H1 (cell line): ENCODE measurements at regions not wholly inside any gene's neighbourhood (a gene's known extent, or its start where the extent isn't known, plus 50 kb on each side); places are given as distances from the start of the nearest gene placed in this dataset.

Experiments used
- CTCF ChIA-PET: fragments of 300-600 bp; sonication (Branson Sonifier 250); formaldehyde crosslinking; loops from one replicate; lab custom pipeline; 2021; ENCODE audit not compliant: partially characterized antibody; lab: Charles Lee
- POLR2A ChIA-PET: fragments of 300-600 bp; sonication (Branson Sonifier 250); formaldehyde crosslinking; loops from one replicate; lab custom pipeline; 2021; ENCODE audit warnings: inconsistent platforms; ENCODE audit not compliant: partially characterized antibody; lab: Charles Lee
- DNase-seq, 2 experiments: peaks; one replicate each; pipeline versions ENCODE4 v3.0.0 to v3.0.0-alpha.2; 2010 to 2022; ENCODE audit warnings: low spot score in 2 of 2, low read depth in 1 of 2, mixed read lengths in 1 of 2
- FAIRE-seq: peaks from 2 replicates; lab custom pipeline; 2011; peaks lifted over from hg19 to GRCh38; lab: Jason Lieb, UNC
- H2AFZ ChIP-seq: 2 replicates; pipeline ENCODE4 v1.8.1; 2012; ENCODE audit warnings: low read length, inconsistent platforms
- H2AK5ac ChIP-seq: 2 replicates; pipeline ENCODE4 v1.6.1; 2013; ENCODE audit warnings: low read depth, low read length
- H2BK120ac ChIP-seq: replicated peaks from 2 replicates; pipeline ENCODE3; 2013; ENCODE audit warnings: low read depth, low read length, inconsistent platforms
- H2BK12ac ChIP-seq: 2 replicates; pipeline ENCODE4 v1.6.1; 2013; ENCODE audit warnings: low read depth, low read length
- H2BK15ac ChIP-seq: 2 replicates; pipeline ENCODE4 v1.6.1; 2013; ENCODE audit warnings: low read length
- H2BK20ac ChIP-seq: 2 replicates; pipeline ENCODE4 v1.6.1; 2013; ENCODE audit warnings: low read length
- H2BK5ac ChIP-seq: 2 replicates; pipeline ENCODE4 v1.6.1; 2013; ENCODE audit warnings: low read depth, low read length
- H3K14ac ChIP-seq: 2 replicates; pipeline ENCODE4 v1.6.1; 2013; ENCODE audit warnings: inconsistent platforms; ENCODE audit not compliant: insufficient read length
- H3K18ac ChIP-seq: 2 replicates; pipeline ENCODE4 v1.6.1; 2013; ENCODE audit warnings: low read length; ENCODE audit errors: extremely low read depth
- H3K23ac ChIP-seq: 2 replicates; pipeline ENCODE4 v1.6.1; 2013; ENCODE audit warnings: inconsistent platforms; ENCODE audit not compliant: insufficient read length
- H3K23me2 ChIP-seq: 2 replicates; pipeline ENCODE4 v1.6.1; 2013; ENCODE audit warnings: low read depth, low read length
- H3K27ac ChIP-seq: 2 replicates; pipeline ENCODE4 v1.6.1; 2011; ENCODE audit warnings: low read depth, low read length, inconsistent platforms
- H3K27me3 ChIP-seq, 4 experiments: replicated peaks in 1 of 4; 1 replicate in 1 of 4; 2 replicates in 3 of 4; pipeline versions ENCODE4 v1.6.1 to v1.8.1; 2011 to 2013; ENCODE audit warnings: low read length in 3 of 4, mild to moderate bottlenecking in 3 of 4, inconsistent platforms in 2 of 4, mixed read lengths in 2 of 4, moderate library complexity in 1 of 4; ENCODE audit not compliant: control insufficient read depth in 3 of 4, insufficient read depth in 3 of 4; ENCODE audit errors: extremely low read depth in 1 of 4
- H3K36me3 ChIP-seq, 4 experiments: 2 replicates each; pipeline versions ENCODE4 v1.6.1 to v1.8.1; 2011 to 2013; ENCODE audit warnings: mild to moderate bottlenecking in 4 of 4, low read length in 3 of 4, moderate library complexity in 2 of 4, control low read depth in 1 of 4, inconsistent platforms in 1 of 4; ENCODE audit not compliant: insufficient read depth in 4 of 4, control insufficient read depth in 2 of 4
- H3K4ac ChIP-seq: replicated peaks from 2 replicates; pipeline ENCODE3; 2013; ENCODE audit warnings: low read length, low read depth, mixed read lengths, inconsistent platforms; ENCODE audit not compliant: insufficient read length
- H3K4me1 ChIP-seq, 4 experiments: replicated peaks in 1 of 4; 1 replicate in 1 of 4; 2 replicates in 3 of 4; pipeline versions ENCODE4 v1.6.1 to v1.8.1; 2011 to 2013; ENCODE audit warnings: low read length in 3 of 4, inconsistent platforms in 2 of 4, mixed read lengths in 1 of 4; ENCODE audit not compliant: insufficient read depth in 4 of 4, control insufficient read depth in 3 of 4
- H3K4me2 ChIP-seq, 2 experiments: 2 replicates each; pipeline versions ENCODE4 v1.6.1 to v1.8.1; 2011 to 2013; ENCODE audit warnings: low read depth in 2 of 2, low read length in 2 of 2, control low read depth in 1 of 2, inconsistent platforms in 1 of 2, mild to moderate bottlenecking in 1 of 2; ENCODE audit not compliant: insufficient read depth in 1 of 2
- H3K4me3 ChIP-seq, 4 experiments: fragments of 200-600, 300-600 bp in 1 of 4; sonication (generic), shearing (Covaris generic), sonication (Bioruptor Twin) in 1 of 4; 2 replicates each; pipeline versions ENCODE4 v1.5.1 to v1.8.1; 2011 to 2016; ENCODE audit warnings: low read length in 4 of 4, low read depth in 3 of 4, control low read depth in 2 of 4, inconsistent platforms in 2 of 4, mild to moderate bottlenecking in 2 of 4, mixed read lengths in 1 of 4, moderate library complexity in 1 of 4; ENCODE audit not compliant: insufficient read depth in 2 of 4; ENCODE audit errors: extremely low read depth in 1 of 4
- H3K56ac ChIP-seq: replicated peaks from 2 replicates; pipeline ENCODE3; 2013; ENCODE audit warnings: low read depth, mild to moderate bottlenecking, mixed read lengths, low read length, inconsistent platforms; ENCODE audit not compliant: insufficient read length
- H3K79me1 ChIP-seq: 2 replicates; pipeline ENCODE4 v1.6.1; 2013; ENCODE audit warnings: low read depth, low read length, control low read depth
- H3K79me2 ChIP-seq, 2 experiments: 2 replicates each; pipeline versions ENCODE4 v1.6.1 to v1.8.1; 2012 to 2013; ENCODE audit warnings: low read length in 2 of 2, mild to moderate bottlenecking in 2 of 2, inconsistent platforms in 1 of 2; ENCODE audit not compliant: insufficient read depth in 2 of 2, control insufficient read depth in 1 of 2
- H3K9ac ChIP-seq, 4 experiments: replicated peaks in 1 of 4; 1 replicate in 1 of 4; 2 replicates in 3 of 4; pipeline versions ENCODE4 v1.6.1 to v1.8.1; 2011 to 2013; ENCODE audit warnings: low read depth in 3 of 4, low read length in 3 of 4, control low read depth in 2 of 4, mild to moderate bottlenecking in 2 of 4, moderate library complexity in 2 of 4, inconsistent platforms in 1 of 4; ENCODE audit errors: extremely low read depth in 1 of 4
- H3K9me3 ChIP-seq, 2 experiments: 2 replicates each; pipeline versions ENCODE4 v1.6.1 to v1.8.1; 2012 to 2013; ENCODE audit warnings: mild to moderate bottlenecking in 2 of 2, moderate library complexity in 2 of 2, control low read depth in 1 of 2, inconsistent platforms in 1 of 2, low read depth in 1 of 2, low read length in 1 of 2, mixed read lengths in 1 of 2; ENCODE audit not compliant: insufficient read depth in 2 of 2
- H4K20me1 ChIP-seq, 2 experiments: replicated peaks in 1 of 2; 2 replicates each; pipeline versions ENCODE3 to v1.8.1; 2011 to 2013; ENCODE audit warnings: inconsistent platforms in 2 of 2, low read length in 2 of 2, mild to moderate bottlenecking in 1 of 2; ENCODE audit not compliant: insufficient read depth in 2 of 2, control insufficient read depth in 1 of 2
- H4K5ac ChIP-seq: 2 replicates; pipeline ENCODE4 v1.6.1; 2013; ENCODE audit warnings: low read length, low read depth, mixed read lengths, inconsistent platforms; ENCODE audit not compliant: insufficient read length
- H4K8ac ChIP-seq: 2 replicates; pipeline ENCODE4 v1.8.0; 2013; ENCODE audit warnings: mild to moderate bottlenecking, moderate library complexity, low read length, inconsistent platforms; ENCODE audit not compliant: insufficient read depth; ENCODE audit errors: extremely low read depth
- H4K91ac ChIP-seq: replicated peaks from 2 replicates; pipeline ENCODE3; 2013; ENCODE audit warnings: low read length, mixed read lengths, inconsistent platforms; ENCODE audit not compliant: insufficient read length
- CHD1 ChIP-seq: IDR thresholded peaks from 2 replicates; pipeline ENCODE4 v1.6.1; 2012; ENCODE audit warnings: low read depth, low read length, improper control_type of control experiment
- FOSL1 ChIP-seq: IDR thresholded peaks from 2 replicates; pipeline ENCODE4 v1.6.1; 2011; ENCODE audit warnings: mild to moderate bottlenecking, low read depth, low read length, moderate library complexity; ENCODE audit not compliant: insufficient read depth
- HDAC6 ChIP-seq: IDR thresholded peaks from one replicate; pipeline ENCODE4 v1.7.1; 2012; ENCODE audit warnings: low read depth, mild to moderate bottlenecking, inconsistent platforms, low read length, moderate library complexity
- KDM4A ChIP-seq: IDR thresholded peaks from one replicate; pipeline ENCODE4 v1.7.1; 2012; ENCODE audit warnings: low read depth, mild to moderate bottlenecking, moderate library complexity, low read length, inconsistent platforms; ENCODE audit not compliant: severe bottlenecking
- KDM5A ChIP-seq: fragments of 200-600 bp; IDR thresholded peaks from 2 replicates; pipeline ENCODE4 v1.7.1; 2012; ENCODE audit warnings: mild to moderate bottlenecking, low read length, inconsistent platforms, mixed read lengths
- NRF1 ChIP-seq: IDR thresholded peaks from 2 replicates; pipeline ENCODE4 v1.6.1; 2011; ENCODE audit warnings: mild to moderate bottlenecking, low read depth, low read length, improper control_type of control experiment
- POLR2A ChIP-seq, 2 experiments: IDR thresholded peaks; 1 replicate in 1 of 2; 2 replicates in 1 of 2; pipeline ENCODE4 v1.6.1; 2011; ENCODE audit warnings: low read depth in 2 of 2, low read length in 2 of 2, mild to moderate bottlenecking in 2 of 2; ENCODE audit errors: control extremely low read depth in 1 of 2
- RNF2 ChIP-seq: fragments of 200-900, 300-1000 bp; sonication (generic); IDR thresholded peaks from 2 replicates; pipeline ENCODE4 v1.7.1; 2016; ENCODE audit warnings: borderline replicate concordance, low read depth, mild to moderate bottlenecking, antibody characterized with exemption, low read length; ENCODE audit not compliant: poor library complexity, severe bottlenecking; ENCODE audit errors: missing control alignments
- SIX5 ChIP-seq: IDR thresholded peaks from 2 replicates; pipeline ENCODE4 v1.6.1; 2011; ENCODE audit warnings: mild to moderate bottlenecking, low read depth, low read length
- SP4 ChIP-seq: IDR thresholded peaks from 2 replicates; pipeline ENCODE4 v1.6.1; 2012; ENCODE audit warnings: low read length, inconsistent platforms
- SRF ChIP-seq: IDR thresholded peaks from 2 replicates; pipeline ENCODE4 v1.6.1; 2011; ENCODE audit warnings: mild to moderate bottlenecking, low read depth, low read length, moderate library complexity
- TAF1 ChIP-seq: IDR thresholded peaks from 2 replicates; pipeline ENCODE4 v1.6.1; 2011; ENCODE audit warnings: mild to moderate bottlenecking, low read depth, low read length
- YY1 ChIP-seq: IDR thresholded peaks from 2 replicates; pipeline ENCODE4 v1.6.1; 2011; ENCODE audit warnings: low read depth, mild to moderate bottlenecking, low read length
- WGBS, 2 experiments: shearing (Covaris generic) in 1 of 2; methylation state at CpG; one replicate each; pipeline versions ENCODE4 v1.1.6 to v1.1.7; 2013 to 2015; ENCODE audit warnings: low lambda C conversion rate in 2 of 2, mixed read lengths in 2 of 2, inconsistent platforms in 1 of 2, low coverage in 1 of 2, missing lambda C conversion rate in 1 of 2; ENCODE audit not compliant: insufficient replicate concordance in 2 of 2, insufficient coverage in 1 of 2, insufficient read length in 1 of 2; ENCODE audit errors: extremely low coverage in 1 of 2, missing lambda C conversion rate in 1 of 2; 5-methylcytosine and 5-hydroxymethylcytosine counted together
- TF ChIP-seq, protein P1 (sequence below), 3 experiments: IDR thresholded peaks; 1 replicate in 2 of 3; 2 replicates in 1 of 3; pipeline versions ENCODE4 v1.5.1 to v1.6.1; 2011; ENCODE audit warnings: low read length in 3 of 3, mild to moderate bottlenecking in 3 of 3, inconsistent platforms in 2 of 3, low read depth in 1 of 3, moderate library complexity in 1 of 3; ENCODE audit not compliant: insufficient read depth in 1 of 3; ENCODE audit errors: control extremely low read depth in 1 of 3

- no peaks in the 10 kb centered on the region for H3K79me1 ChIP-seq
- no peak overlapping the region for H2AK5ac ChIP-seq
- no peak overlapping the region for H4K5ac ChIP-seq
- H3K27ac ChIP-seq, result no peak overlapping the region
- FAIRE-seq (no peak), DNase-seq (no peak)
- no peak overlapping the region for H2BK120ac ChIP-seq
- no peak overlapping the region for H3K23ac ChIP-seq
- no peak overlapping the region for H2BK12ac ChIP-seq
- H3K4me2 ChIP-seq, result no peak overlapping the region
- H3K14ac ChIP-seq, result no peak overlapping the region
- H2BK20ac ChIP-seq, result no peak overlapping the region
- no peak overlapping the region for H3K4me3 ChIP-seq
- H3K36me3 ChIP-seq, result no peaks in the 10 kb centered on the region
- no peak overlapping the region for H3K4ac ChIP-seq
- no peaks in the 10 kb centered on the region for H3K23me2 ChIP-seq
- ChIA-PET CTCF (no interaction called here), POLR2A (no interaction called here)
- no peak overlapping the region for H3K9ac ChIP-seq
- H4K20me1 ChIP-seq, result no peaks in the 10 kb centered on the region
- peak overlapping the region; percentile 72; the same call in 1 of the 2 replicates for H2AFZ ChIP-seq
- H3K56ac ChIP-seq, result no peak overlapping the region
- WGBS, 2 experiments, result 87% methylated on average over 2 of the region's 2 CpGs; no CpG with 5 or more reads in 1 of the 2 experiments
- H2BK5ac ChIP-seq, result no peak overlapping the region
- H3K9me3 ChIP-seq, result no peaks in the 10 kb centered on the region
- H3K79me2 ChIP-seq, result no peaks in the 10 kb centered on the region
- H4K8ac ChIP-seq, result no peak overlapping the region
- H3K4me1 ChIP-seq, result peaks cover 0 to 3% (median 0%) of the 10 kb centered on the region in 4 experiments; a peak in 1 of 7 replicates
- no peaks in the 10 kb centered on the region for H3K27me3 ChIP-seq
- no peak overlapping the region for H3K18ac ChIP-seq
- H4K91ac ChIP-seq, result no peak overlapping the region
- H2BK15ac ChIP-seq, result no peak overlapping the region
- no peak for TF ChIP-seq RNF2
- TF ChIP-seq CHD1, result no peak
- TF ChIP-seq HDAC6, result no peak
- TF ChIP-seq NRF1, result no peak
- TF ChIP-seq, protein P1, sequence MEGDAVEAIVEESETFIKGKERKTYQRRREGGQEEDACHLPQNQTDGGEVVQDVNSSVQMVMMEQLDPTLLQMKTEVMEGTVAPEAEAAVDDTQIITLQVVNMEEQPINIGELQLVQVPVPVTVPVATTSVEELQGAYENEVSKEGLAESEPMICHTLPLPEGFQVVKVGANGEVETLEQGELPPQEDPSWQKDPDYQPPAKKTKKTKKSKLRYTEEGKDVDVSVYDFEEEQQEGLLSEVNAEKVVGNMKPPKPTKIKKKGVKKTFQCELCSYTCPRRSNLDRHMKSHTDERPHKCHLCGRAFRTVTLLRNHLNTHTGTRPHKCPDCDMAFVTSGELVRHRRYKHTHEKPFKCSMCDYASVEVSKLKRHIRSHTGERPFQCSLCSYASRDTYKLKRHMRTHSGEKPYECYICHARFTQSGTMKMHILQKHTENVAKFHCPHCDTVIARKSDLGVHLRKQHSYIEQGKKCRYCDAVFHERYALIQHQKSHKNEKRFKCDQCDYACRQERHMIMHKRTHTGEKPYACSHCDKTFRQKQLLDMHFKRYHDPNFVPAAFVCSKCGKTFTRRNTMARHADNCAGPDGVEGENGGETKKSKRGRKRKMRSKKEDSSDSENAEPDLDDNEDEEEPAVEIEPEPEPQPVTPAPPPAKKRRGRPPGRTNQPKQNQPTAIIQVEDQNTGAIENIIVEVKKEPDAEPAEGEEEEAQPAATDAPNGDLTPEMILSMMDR (IDR thresholded peaks at IDR 0.05; ENCODE audit: control extremely low read depth in 1 of 3, insufficient read depth in 1 of 3, low read depth in 1 of 3, low read length in 3 of 3), result no peak
- TF ChIP-seq SP4, result no peak
- TF ChIP-seq SIX5, result no peak
- TF ChIP-seq TAF1, result no peak
- no peak for TF ChIP-seq KDM5A
- TF ChIP-seq POLR2A (IDR thresholded peaks at IDR 0.05; ENCODE audit: control extremely low read depth in 1 of 2, low read depth in 2 of 2, low read length in 2 of 2), result no peak
- TF ChIP-seq FOSL1, result no peak
- TF ChIP-seq SRF, result no peak
- no peak for TF ChIP-seq KDM4A
- no peak for TF ChIP-seq YY1
Measured at GRCh38 chr4:177945268-177945667, 503.0 kb upstream of the AGA start.
